ENCODE measurements at regions not wholly inside any gene's neighbourhood (a gene's known extent, or its start where the extent isn't known, plus 50 kb on each side); places are given as distances from the start of the nearest gene placed in this dataset.

- TF ChIP-seq CTCF (IDR thresholded peaks at IDR 0.05; ENCODE audit: insufficient read depth, low read depth, low read length) (no peak), EZH2 (IDR thresholded peaks at IDR 0.05; ENCODE audit: insufficient read depth, low read length) (no peak)
Measured at GRCh38 chr18:1466035-1466434, 561.4 kb downstream of the ADCYAP1 start.

Data from astrocyte (in vitro differentiated cells and primary cell).